ENCODE measurements at regions not wholly inside any gene's neighbourhood (a gene's known extent, or its start where the extent isn't known, plus 50 kb on each side); places are given as distances from the start of the nearest gene placed in this dataset.

DNA sequence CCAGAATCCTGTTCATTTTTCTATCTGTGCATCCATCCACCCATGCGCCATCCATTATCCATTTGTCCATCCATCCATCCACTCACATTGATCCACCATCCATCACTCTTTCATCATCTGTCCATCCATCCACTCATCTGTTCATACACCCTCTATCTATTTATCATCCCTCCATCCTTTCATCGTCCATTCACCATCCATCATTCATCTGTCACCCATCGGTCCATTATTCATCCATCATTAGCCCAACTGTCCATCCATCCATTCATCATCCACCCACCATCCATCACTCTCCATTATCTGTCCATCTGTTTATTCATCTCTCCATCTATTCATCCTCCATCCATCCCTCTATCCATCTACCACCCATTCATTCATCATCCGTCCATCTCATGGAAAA is 125.7 kb upstream of the TMPRSS2 start:
- no peak for DNase-seq (ENCODE audit: low read depth)

DNA sequence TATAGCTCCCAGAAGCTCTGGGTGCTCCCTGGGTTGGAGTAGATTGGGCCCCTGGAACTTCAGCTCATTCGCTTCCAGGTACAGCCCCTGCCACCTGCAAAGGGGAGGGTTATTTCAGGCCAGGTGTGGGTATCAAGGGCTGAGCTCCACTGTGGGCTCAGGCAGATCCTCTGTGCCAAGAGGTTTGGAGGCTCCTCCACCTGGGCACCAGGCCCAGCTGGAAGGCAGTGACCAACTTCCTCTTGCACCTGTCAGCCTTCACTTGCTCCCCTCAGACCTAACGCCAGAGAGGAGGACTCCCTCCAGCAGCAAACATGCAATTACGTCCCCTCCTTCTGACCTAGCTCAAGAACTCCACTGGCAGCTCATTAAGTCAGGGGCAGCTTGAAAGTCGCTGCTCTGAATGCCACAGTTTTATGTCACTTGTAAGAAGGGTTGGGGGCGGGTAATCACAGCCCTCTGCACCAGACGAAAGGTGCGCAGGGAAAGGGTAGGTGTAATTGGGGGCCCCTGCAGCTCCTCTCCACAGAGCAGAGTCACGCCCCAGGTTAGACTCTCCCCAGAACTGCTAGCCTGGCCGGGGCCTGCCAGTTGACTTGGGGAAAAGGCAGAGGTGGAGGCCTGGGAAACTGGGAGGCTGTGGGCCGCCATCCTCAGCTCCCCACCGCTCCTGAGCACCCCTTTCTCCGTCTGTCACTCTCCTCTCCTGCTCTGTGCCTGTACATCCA is 125.0 kb upstream of the TMPRSS2 start:
- no peak for DNase-seq (ENCODE audit: low read depth)

- peak; percentile 67 for DNase-seq (ENCODE audit: low read depth)
Measured at GRCh38 chr21:41631564-41632461, 123.9 kb upstream of the TMPRSS2 start.

DNA sequence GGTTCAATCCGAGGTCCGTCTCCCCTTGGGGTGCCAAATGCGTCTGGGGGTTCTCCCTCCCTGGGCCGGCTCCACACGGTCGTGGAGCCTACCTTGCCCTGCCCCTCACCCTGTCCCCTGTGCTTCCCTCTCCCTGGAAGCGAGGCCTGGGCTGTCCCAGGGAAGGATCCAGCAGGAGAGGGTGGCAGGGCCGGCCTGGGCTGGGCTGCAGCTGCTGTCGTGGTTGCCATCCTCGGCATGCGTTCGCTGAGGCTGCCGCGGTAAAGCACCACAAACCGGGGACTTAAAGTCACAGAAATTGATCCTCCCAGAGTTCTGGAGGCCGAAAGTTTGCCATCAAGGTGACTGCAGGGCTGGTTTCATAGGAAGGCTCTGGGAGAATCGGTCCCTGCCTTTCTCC is 123.0 kb upstream of the TMPRSS2 start:
- peak; percentile 76 for DNase-seq (ENCODE audit: low read depth)

DNA sequence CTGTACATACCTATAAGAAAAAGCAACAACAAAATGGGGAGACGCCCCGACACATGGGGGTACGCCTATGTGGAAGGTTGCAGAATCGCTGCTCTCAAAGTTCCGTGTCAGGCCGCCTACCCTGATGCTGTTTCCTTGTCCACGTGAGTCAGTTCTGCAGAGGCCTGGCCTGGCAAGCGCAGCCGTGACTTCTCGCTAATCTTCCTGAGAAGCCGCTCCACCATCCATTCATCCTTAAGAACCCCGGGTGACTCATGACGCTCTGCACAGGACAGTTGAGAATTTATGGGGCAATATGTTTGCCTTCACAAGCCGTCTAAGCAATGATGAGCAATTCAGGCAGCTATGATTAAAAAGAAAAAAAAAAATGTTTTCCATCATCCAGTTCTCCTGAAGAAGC is 122.3 kb upstream of the TMPRSS2 start:
- peak; percentile 97 for DNase-seq (ENCODE audit: low read depth)

DNA sequence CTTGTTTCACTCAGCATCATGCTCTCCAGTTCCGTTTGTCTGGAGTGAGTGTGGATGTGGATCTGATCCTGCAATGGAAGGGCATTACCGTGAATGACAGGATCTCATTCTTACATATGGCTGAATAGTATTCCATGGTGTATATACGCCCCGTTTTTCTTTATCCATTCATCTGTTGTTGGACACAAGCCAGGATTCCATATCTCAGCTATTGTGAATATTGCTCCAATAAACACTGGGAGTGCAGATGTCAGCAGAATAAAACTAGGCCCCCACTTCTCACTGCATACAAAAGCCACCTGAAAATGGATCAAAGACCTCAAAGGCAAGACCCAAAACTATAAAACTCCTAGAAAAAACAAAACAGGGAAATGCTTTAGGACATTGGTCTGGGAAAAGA is 120.3 kb upstream of the TMPRSS2 start:
- no peak for DNase-seq (ENCODE audit: low read depth)

DNA sequence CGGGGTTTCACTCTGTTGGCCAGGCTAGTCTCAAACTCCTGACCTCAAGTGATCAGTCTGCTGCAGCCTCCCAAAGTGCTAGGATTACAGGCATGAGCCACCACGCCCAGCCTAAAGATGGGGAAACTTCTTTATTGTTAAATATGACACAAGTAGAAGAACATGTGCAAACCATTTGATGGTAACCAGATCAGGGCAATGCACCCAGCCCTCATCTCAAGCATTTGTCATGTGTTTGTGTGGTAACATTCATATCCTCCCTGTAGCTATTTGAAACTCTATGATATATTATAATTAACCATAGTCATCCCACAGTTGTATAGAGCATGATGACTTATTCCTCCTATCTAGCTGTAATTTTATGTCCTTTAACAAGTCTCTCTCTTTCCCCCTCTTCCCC is 119.5 kb upstream of the TMPRSS2 start:
- peak; percentile 64 for DNase-seq (ENCODE audit: low read depth)

DNA sequence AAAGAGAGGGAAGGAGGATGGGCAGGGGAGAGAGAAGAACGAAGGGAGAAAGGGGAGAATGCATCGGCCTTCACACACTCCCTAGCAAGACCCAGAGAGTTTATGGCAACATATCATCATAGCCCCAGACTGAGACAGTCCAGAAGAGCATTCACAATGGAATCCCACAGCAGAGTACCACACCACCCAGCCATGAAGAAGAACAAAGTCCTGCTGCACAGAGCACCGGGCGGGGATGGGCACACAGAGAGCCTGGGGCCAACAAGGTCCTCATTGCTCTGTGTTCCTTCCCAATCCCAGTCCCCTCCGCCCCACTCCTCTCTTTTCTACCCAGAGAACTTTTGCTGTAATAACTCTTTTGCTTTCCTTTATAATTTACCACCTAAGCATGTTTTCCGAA is 118.1 kb upstream of the TMPRSS2 start:
- no peak for DNase-seq (ENCODE audit: low read depth)

GRCh38 chr21:41625428-41625827 is 117.5 kb upstream of the TMPRSS2 start:
- no peak for DNase-seq (ENCODE audit: low read depth)

DNA sequence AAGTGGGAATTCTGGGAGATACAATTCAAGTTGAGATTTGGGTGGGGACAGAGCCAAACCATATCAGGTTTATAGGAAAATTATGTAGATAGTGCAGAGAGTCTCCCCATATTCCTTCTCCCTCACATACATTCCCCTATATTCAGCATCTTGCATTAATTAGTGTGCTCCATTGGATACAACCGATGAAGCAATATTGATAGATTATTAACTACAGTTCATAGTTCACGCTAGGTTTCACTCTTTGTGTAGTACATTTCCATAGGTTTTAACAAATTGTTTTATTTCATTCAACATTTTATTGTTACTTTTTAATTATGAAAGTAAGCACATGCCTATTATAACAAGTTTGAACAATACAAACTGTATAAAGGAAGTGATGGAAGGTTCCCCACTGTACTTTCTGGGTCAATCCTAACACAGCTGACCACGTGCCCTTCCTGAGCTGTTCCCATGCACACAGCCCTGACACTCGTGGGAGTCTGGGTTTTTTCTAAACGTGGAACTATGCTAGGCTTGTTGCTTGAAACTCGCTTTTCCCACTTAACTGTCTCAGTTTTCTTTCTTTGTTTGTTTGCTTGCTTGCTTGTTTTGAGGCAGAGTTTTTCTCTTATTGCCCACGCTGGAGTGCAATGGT is 116.8 kb upstream of the TMPRSS2 start:
- DNase-seq (ENCODE audit: low read depth): no peak

DNA sequence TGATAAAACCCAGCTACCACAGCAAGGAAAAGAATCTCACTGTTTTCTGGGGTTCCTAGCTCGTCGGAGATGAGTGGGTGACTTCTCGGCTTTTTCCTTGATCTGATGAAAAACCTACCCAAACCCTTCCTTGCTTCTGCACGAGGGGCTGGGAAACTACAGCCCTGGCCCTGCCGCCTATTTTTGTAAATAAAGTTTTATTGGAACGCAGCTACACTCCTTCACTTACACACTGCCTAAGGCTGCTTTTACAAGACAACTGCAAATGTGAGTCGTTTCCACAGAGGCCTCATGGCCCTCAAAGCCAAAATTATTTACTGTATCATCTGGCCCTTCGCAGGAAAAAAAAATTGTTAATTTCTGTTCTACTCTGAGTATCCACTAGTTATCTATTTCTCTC is 116.0 kb upstream of the TMPRSS2 start:
- no peak for DNase-seq (ENCODE audit: low read depth)

- DNase-seq (ENCODE audit: low read depth): no peak
Measured at GRCh38 chr21:41622831-41623548, 115.0 kb upstream of the TMPRSS2 start.

- DNase-seq (ENCODE audit: low read depth): no peak
Measured at GRCh38 chr21:41622201-41622600, 114.2 kb upstream of the TMPRSS2 start.

DNA sequence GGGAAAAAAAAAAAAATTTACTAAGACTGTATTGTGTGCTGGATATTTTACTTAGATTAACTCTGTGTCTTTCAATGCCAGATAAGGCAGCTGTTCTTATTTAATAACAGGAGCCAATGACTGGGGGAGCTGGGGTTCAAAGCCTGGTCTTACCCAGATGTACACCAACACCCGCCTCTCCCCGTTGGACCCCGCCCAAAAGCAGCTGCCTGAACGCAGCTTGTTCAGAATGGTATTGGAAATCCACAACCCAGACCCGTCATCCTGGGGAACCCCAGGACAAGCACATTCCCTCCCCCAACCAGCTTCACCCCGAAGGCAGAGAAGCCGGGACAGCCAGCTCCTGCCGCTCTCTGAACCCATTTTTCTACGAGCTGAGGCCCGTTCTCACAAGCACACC is 113.6 kb upstream of the TMPRSS2 start:
- no peak for DNase-seq (ENCODE audit: low read depth)

DNA sequence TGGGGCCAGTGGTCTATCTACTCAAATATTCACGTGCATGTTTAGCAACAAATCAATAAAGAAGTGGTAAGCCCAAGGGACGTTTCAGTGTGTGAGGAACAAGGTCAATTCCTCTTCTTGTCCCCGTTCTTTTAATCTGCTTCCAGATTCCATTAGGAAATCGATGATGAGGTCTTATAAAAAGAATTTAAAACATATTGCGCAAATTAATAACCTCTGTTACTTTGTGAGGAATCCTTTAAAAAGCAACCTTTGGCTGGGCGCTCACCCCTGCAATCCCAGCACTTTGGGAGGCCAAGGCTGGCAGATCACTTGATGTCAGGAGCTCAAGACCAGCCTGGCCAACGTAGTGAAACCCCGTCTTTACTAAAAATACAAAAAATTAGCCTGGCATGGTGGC is 113.0 kb upstream of the TMPRSS2 start:
- no peak for DNase-seq (ENCODE audit: low read depth)

GRCh38 chr21:41620541-41620940 is 112.6 kb upstream of the TMPRSS2 start:
- DNase-seq (ENCODE audit: low read depth): no peak

- peak; percentile 90 for DNase-seq (ENCODE audit: low read depth)
Measured at GRCh38 chr21:41616031-41616591, 108.2 kb upstream of the TMPRSS2 start.

- DNase-seq (ENCODE audit: low read depth): peak; percentile 82
Measured at GRCh38 chr21:41615613-41616012, 107.7 kb upstream of the TMPRSS2 start.

- DNase-seq (ENCODE audit: low read depth): no peak
Measured at GRCh38 chr21:41614511-41614910, 106.6 kb upstream of the TMPRSS2 start.

- DNase-seq (ENCODE audit: low read depth): no peak
Measured at GRCh38 chr21:41613533-41613909, 105.6 kb upstream of the TMPRSS2 start.
